HG03095 (cell line): ENCODE measurements at regions not wholly inside any gene's neighbourhood (a gene's known extent, or its start where the extent isn't known, plus 50 kb on each side); places are given as distances from the start of the nearest gene placed in this dataset.
"Not testable (repeated sequence)": the region's sequence is repeated elsewhere in the genome, so short reads cannot be mapped to it uniquely, and the experiment has no call there.

Experiments
- ATAC-seq: cut with Tn5 transposase; IDR thresholded peaks from one replicate; pipeline ENCODE4 v1.9.1; 2021; ENCODE audit warnings: moderate library complexity; ENCODE audit not compliant: unreplicated experiment

GRCh38 chr14:81738946-81739659 lies 205.4 kb upstream of the SEL1L start:
- ATAC-seq = no peak

DNA sequence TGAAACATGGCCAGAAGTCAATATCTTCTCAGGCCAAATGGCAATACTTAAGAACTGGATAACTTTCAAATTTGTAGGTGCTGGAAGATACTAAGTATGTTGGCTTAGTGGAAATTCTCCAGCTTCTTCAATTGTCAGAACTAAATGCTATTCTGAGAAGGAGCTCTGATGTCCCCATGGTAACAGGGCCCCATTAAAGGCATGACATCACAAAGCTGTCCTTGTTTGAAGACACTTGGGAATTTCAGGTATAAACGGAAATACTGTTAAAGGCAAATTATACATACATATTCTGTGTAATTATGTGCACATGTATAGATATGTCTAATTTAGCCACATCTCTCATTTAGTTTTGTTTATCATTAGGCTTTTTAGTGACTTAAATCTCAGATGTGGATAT lies 210.0 kb upstream of the SEL1L start:
- no peak for ATAC-seq

DNA sequence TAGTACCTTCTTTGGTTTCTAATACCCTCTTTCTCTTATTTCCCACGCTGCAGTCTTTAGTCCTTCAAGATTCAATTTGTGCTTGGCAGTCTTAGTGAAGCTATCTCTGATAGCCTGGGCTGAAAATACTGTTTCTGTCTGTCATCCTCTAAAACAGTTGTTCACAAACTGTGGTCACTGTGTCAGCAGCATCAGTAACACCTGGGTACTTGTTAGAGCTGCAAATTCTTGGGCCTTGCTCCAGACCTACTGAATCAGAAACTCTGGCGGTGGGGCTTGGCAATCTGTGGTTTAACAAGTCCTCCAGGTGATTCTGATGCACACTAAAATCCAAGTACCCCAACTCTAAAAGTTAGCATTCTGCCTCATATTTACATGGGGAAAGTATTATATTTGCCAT lies 217.5 kb upstream of the SEL1L start:
- no peak for ATAC-seq

DNA sequence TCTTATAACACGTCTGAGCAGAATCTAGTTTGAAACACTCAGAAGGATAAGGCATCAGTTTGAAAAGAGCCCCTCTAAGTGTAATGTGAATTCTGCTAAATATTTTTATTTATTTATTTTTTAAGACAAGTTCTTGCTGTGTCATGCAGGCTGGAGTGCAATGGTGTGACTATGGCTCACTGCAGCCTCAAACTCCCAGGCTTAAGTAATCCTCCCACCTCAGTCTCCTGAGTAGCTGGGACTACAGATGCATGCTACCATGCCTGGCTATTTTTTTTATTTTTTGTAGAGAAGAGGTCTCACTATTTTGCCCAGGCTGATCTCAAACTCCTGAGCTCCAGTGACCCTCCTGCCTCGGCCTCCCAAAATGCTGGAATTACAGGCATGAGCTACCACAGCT lies 225.9 kb upstream of the SEL1L start:
- ATAC-seq = no peak

DNA sequence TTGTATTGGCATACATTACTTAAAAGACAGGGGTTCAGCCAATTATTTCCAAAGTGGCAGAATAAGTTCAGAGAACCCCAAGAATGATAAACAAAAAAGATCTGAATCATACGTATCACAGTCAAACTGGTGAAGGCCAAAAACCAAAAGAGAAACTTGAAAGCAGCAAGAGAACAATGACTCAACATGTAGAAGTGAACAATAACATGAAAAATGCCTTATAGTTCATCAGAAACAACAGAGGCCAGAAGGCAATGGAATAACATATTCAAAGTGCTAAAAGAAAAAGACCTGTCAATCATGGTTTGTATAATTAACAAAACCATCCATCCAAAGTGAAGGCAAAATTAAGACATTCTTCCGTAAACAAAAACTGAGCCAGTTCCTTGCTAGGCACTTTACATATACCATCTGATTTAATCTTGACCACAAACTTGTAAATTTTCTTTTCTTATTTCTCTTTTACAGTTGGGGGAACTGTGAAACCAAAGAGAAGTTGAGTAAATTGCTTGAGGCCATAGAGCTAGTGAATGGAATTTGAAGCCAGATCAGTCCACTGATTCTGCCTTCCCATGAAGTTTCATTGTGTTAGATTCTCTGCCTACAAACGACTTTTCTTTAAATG lies 232.1 kb upstream of the SEL1L start:
- no peak for ATAC-seq

DNA sequence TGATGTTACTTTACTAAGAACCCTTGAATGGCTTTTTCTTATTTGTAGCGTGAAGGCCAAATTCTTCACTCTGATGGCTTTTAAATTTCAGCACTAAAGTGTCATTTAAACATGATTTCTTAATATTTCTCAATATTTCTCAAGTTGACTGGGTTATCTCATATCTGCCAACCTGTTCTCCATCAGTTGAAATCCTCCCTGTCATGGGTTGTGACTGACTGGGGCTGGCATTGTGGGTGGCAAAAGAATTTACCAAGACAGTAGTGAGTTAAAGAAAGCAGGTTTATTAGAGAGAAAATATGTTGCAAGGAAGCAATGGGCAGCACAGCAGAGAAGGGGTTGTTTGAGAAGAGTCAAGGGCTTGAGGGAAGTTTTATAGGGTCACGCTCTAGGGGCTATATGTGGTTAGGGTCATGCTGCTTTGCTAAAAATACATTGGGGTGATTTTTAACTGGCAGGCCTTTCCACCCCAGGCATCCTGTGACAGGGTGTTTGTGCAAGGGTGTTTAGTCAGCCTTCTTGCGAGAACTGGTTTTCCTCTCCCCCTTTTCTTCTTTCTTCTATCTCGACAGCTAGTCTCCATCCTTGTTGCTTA lies 232.8 kb upstream of the SEL1L start:
- no peak for ATAC-seq

GRCh38 chr14:81767266-81767995 lies 233.8 kb upstream of the SEL1L start:
- no peak for ATAC-seq

DNA sequence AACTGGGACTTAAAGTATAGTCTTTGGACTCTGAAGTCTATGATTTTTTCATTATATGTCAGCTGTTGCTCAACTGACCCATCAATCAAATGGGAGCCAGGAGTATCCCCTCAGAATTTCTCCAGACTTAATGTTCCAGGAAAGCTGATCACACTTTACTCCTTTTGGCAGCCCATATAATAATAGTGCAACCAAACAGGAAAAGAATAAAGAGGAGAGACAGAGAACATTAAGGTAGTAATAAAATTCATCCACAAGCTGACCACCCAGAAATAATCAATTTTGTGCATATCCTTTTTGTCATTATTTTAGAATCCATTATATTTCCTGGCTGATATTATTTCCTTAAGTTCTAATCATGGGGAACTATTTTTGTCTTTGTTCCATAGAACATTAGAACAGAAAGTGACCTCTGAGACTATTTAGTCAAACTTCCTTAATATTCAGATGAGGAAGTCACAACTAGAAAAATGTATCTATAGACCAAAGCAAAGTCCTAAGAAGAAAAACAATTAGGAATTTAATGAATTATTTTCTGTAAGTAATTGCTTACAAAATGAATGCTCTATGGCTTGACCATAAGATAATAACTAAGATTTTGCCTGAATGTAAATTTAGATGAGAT lies 238.1 kb upstream of the SEL1L start:
- ATAC-seq = no peak

DNA sequence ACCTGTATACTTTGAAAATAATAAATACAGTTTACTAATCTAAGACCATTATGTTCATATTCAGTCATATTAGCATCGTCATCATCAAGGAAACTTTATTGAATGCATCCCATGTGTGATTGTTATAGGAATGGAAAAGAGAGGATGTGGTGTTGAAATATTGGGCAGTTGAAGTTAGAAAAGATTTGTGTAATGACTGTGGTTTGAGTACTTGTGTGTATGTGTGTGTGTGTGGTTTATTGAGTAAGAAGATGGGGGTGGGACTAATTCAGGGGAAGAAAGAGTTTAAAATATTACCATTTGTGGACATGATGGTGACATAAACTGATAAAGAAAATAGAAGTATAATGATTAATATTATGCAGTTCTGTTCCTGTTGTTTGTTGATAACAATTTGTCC lies 238.7 kb upstream of the SEL1L start:
- no peak for ATAC-seq

DNA sequence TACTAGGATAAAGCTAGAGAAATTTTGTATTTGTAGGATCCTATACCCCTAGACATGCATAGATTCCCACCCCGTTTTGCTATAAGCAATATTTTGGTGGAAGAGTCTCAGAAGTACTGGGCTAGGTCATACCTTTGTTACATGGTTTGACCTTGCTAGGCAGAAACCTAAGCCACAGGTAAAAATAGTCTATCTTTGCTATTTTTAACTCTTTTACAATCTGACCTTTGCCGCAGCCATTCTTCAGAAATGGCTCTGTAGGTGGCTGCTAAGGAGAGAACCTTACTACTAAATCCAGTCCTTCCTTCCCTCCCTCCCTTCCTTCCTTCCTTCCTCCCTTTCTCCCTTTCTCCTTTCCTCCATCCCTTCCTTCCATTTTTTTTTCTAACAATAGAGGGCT lies 242.9 kb upstream of the SEL1L start:
- no peak for ATAC-seq

DNA sequence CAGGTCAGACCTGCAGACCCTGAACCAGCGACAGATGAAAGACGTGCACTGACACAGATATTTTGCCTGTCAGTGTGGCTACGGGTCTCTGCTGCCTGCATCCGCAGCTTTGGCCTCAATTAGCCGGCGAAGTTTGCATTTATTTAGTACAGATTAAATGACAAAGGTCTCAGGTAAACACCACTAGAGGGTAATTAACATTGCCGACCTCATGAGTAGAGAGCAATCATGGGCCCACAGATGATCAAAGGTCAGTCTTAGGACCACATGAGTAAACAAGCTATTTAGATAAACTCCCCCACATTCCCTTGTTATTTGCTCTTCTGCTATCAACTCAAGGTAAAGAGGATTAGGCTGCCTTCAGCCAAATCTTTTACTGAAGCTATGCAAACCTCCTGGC lies 248.1 kb upstream of the SEL1L start:
- not testable (repeated sequence) for ATAC-seq

- ATAC-seq = no peak
Measured at GRCh38 chr14:81784084-81784483, 250.4 kb upstream of the SEL1L start.

DNA sequence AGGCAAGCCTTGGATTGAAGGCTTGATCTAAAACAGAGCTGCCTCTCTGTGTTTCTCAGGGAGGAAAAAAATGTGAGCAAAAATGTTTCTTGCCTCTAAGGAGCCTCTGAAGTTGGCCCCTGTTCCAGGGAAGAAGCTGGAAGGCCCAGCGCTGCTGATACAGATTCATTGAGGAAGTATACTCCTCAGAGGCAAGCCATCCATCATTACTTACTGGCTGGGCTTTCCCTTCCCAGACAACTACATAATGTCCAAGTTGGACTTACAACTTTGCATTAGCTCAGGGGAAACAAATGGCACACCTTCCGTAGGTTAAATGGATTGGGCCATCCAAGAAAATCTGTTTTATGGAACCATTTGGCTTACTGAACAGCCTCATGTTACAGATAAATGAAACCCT lies 263.7 kb upstream of the SEL1L start:
- ATAC-seq = no peak

DNA sequence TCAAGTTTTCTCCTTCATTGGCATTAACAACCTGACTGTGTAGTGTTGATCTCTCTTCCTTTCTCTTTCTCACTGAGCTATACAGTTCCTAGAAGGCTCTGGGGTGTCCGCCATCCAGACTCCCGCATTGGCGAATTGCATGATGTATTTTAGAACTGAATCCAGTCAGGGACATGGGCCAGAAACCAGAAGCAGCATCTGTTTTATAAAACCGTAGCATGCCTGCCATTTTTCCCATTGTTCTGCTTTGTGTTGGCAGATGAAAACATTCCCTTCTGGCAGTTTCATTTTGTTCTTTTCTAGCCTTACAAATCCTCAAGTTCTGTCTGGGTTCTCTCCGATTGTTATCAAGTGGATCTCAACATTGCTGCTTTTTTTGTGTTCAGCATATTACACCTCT lies 268.3 kb upstream of the SEL1L start:
- no peak for ATAC-seq

GRCh38 chr14:81802341-81802740 lies 268.7 kb upstream of the SEL1L start:
- ATAC-seq = no peak

- ATAC-seq = no peak
Measured at GRCh38 chr14:81805785-81806184, 272.1 kb upstream of the SEL1L start.

GRCh38 chr14:81811705-81812269 lies 278.1 kb upstream of the SEL1L start:
- ATAC-seq = no peak

- ATAC-seq = no peak
Measured at GRCh38 chr14:81818271-81818670, 284.6 kb upstream of the SEL1L start.

- ATAC-seq = no peak
Measured at GRCh38 chr14:81819344-81819743, 285.7 kb upstream of the SEL1L start.

- no peak for ATAC-seq
Measured at GRCh38 chr14:81819910-81820309, 286.3 kb upstream of the SEL1L start.

DNA sequence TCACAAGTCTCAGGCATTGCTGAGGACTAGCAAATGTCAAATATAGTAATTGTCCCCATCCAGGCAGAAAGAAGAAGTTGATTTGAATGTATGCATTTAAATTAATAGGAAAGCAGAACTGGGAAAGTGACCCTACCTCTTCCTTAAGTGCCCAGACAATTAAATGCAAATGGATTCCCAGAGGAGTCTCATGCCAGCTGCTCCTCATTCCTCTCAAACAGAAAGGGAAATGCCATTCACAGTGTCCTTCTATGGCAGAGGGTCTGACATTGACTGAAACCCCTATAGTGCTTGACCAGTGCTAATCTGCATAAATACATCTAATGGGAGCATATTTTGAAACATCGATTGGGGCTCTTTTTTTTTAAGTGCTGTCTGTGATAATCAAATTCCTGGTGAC lies 292.4 kb upstream of the SEL1L start:
- ATAC-seq = no peak
